IMR-90 (cell line): ENCODE measurements at regions not wholly inside any gene's neighbourhood (a gene's known extent, or its start where the extent isn't known, plus 50 kb on each side); places are given as distances from the start of the nearest gene placed in this dataset.

ENCODE experiments used
- ATAC-seq: fragments of 200-7000 bp; cut with Tn5 transposase; 2 replicates; pipeline ENCODE4 v1.9.1; 2020; ENCODE audit warnings: low read depth, mild to moderate bottlenecking, moderate library complexity
- BruUV-seq: library from RNA; stranded (reverse); fragments of 400-500 nt; replicated peaks from 2 replicates; lab custom pipeline; 2021; lab: Mats Ljungman, UMichigan
- CTCF ChIA-PET: fragments of 300-600 bp; formaldehyde crosslinking; extraction: SDS; loops from one replicate; lab custom pipeline; 2021; ENCODE audit warnings: antibody characterized with exemption; lab: Yijun Ruan, JAX
- POLR2A ChIA-PET: fragments of 300-600 bp; sonication (Branson Sonifier 250); formaldehyde crosslinking; loops from one replicate; lab custom pipeline; 2022; ENCODE audit warnings: antibody characterized with exemption; ENCODE audit not compliant: unreplicated experiment; lab: Charles Lee
- DNase-seq: peaks from one replicate; pipeline ENCODE4 v3.0.0; 2013
- H2AFZ ChIP-seq: replicated peaks from 2 replicates; pipeline ENCODE3; 2013; ENCODE audit warnings: low read length, mild to moderate bottlenecking; ENCODE audit not compliant: poor library complexity
- H2AK5ac ChIP-seq: 2 replicates; pipeline ENCODE4 v1.6.1; 2013; ENCODE audit warnings: low read depth, low read length, inconsistent platforms
- H2AK9ac ChIP-seq: replicated peaks from 2 replicates; pipeline ENCODE3; 2013; ENCODE audit warnings: mild to moderate bottlenecking, low read depth, low read length, moderate library complexity; ENCODE audit not compliant: poor library complexity
- H2BK120ac ChIP-seq: 2 replicates; pipeline ENCODE4 v1.6.1; 2013; ENCODE audit warnings: low read depth, low read length, inconsistent platforms
- H2BK15ac ChIP-seq: 3 replicates; pipeline ENCODE4 v1.6.1; 2013; ENCODE audit warnings: low read depth, low read length, inconsistent platforms
- H2BK20ac ChIP-seq: 2 replicates; pipeline ENCODE4 v1.6.1; 2013; ENCODE audit warnings: low read depth, mild to moderate bottlenecking, inconsistent platforms, low read length, moderate library complexity
- H2BK5ac ChIP-seq: 2 replicates; pipeline ENCODE4 v1.6.1; 2013; ENCODE audit warnings: mild to moderate bottlenecking, low read depth, low read length, inconsistent platforms; ENCODE audit not compliant: poor library complexity, severe bottlenecking
- H3K14ac ChIP-seq: replicated peaks from 2 replicates; pipeline ENCODE4 v1.6.1; 2013; ENCODE audit warnings: low read depth, low read length, inconsistent platforms
- H3K18ac ChIP-seq: 2 replicates; pipeline ENCODE4 v1.6.1; 2013; ENCODE audit warnings: low read depth, low read length, control low read depth
- H3K23ac ChIP-seq: 2 replicates; pipeline ENCODE4 v1.6.1; 2013; ENCODE audit warnings: low read depth, low read length, inconsistent platforms
- H3K27ac ChIP-seq: 2 replicates; pipeline ENCODE4 v1.5.1; 2013; ENCODE audit warnings: mild to moderate bottlenecking, control low read depth, low read length; ENCODE audit not compliant: insufficient read depth
- H3K27me3 ChIP-seq: 2 replicates; pipeline ENCODE4 v1.6.1; 2013; ENCODE audit warnings: low read length; ENCODE audit not compliant: control insufficient read depth, insufficient read depth
- H3K36me3 ChIP-seq: 2 replicates; pipeline ENCODE4 v1.6.1; 2013; ENCODE audit warnings: low read length, mixed read lengths; ENCODE audit not compliant: control insufficient read depth, insufficient read depth
- H3K4ac ChIP-seq: 2 replicates; pipeline ENCODE4 v1.6.1; 2013; ENCODE audit warnings: low read depth, low read length, inconsistent platforms
- H3K4me1 ChIP-seq: 2 replicates; pipeline ENCODE4 v1.6.1; 2013; ENCODE audit warnings: low read length, mixed read lengths; ENCODE audit not compliant: control insufficient read depth, insufficient read depth
- H3K4me2 ChIP-seq: 2 replicates; pipeline ENCODE4 v1.6.1; 2013; ENCODE audit warnings: low read depth, mild to moderate bottlenecking, control low read depth, low read length, moderate library complexity
- H3K4me3 ChIP-seq: 2 replicates; pipeline ENCODE4 v1.5.1; 2013; ENCODE audit warnings: low read depth, mild to moderate bottlenecking, control low read depth, low read length, moderate library complexity; ENCODE audit not compliant: insufficient read depth
- H3K56ac ChIP-seq: 2 replicates; pipeline ENCODE4 v1.6.1; 2013; ENCODE audit warnings: low read length, inconsistent platforms; ENCODE audit not compliant: insufficient read depth; ENCODE audit errors: extremely low read depth
- H3K79me1 ChIP-seq, 2 experiments: 2 replicates each; pipeline ENCODE4 v1.6.1; 2013; ENCODE audit warnings: low read length in 2 of 2, inconsistent platforms in 1 of 2, low read depth in 1 of 2
- H3K9ac ChIP-seq: 2 replicates; pipeline ENCODE4 v1.6.1; 2013; ENCODE audit warnings: low read depth, low read length, control low read depth
- H3K9me1 ChIP-seq: 2 replicates; pipeline ENCODE4 v1.6.1; 2013; ENCODE audit warnings: low read length, inconsistent platforms; ENCODE audit not compliant: insufficient read depth
- H3K9me3 ChIP-seq: 2 replicates; pipeline ENCODE4 v1.6.1; 2013; ENCODE audit warnings: low read length; ENCODE audit not compliant: control insufficient read depth, insufficient read depth
- H4K20me1 ChIP-seq: 2 replicates; pipeline ENCODE4 v1.6.1; 2013; ENCODE audit warnings: low read length, inconsistent platforms; ENCODE audit not compliant: insufficient read depth
- H4K5ac ChIP-seq: 2 replicates; pipeline ENCODE4 v1.6.1; 2013; ENCODE audit warnings: mild to moderate bottlenecking, low read depth, low read length, control low read depth
- H4K8ac ChIP-seq, 2 experiments: 2 replicates each; pipeline ENCODE4 v1.6.1; 2013; ENCODE audit warnings: low read depth in 2 of 2, low read length in 2 of 2, control low read depth in 1 of 2, inconsistent platforms in 1 of 2
- H4K91ac ChIP-seq: 2 replicates; pipeline ENCODE4 v1.6.1; 2013; ENCODE audit warnings: low read depth, low read length, inconsistent platforms; ENCODE audit not compliant: insufficient read depth
- CEBPB ChIP-seq: IDR thresholded peaks from 2 replicates; pipeline ENCODE4 v1.6.1; 2012; ENCODE audit warnings: low read depth, low read length, improper control_type of control experiment
- FOS ChIP-seq: fragments of 150-350 bp; IDR thresholded peaks from 2 replicates; pipeline ENCODE4 v1.6.1; 2016; ENCODE audit warnings: low read depth, low read length
- MAFK ChIP-seq: IDR thresholded peaks from 2 replicates; pipeline ENCODE4 v1.6.1; 2012; ENCODE audit warnings: low read depth, low read length, improper control_type of control experiment
- MAZ ChIP-seq: IDR thresholded peaks from 2 replicates; pipeline ENCODE4 v1.6.1; 2012; ENCODE audit warnings: low read depth, mild to moderate bottlenecking, low read length, improper control_type of control experiment, moderate library complexity, borderline replicate concordance
- NFE2L2 ChIP-seq: fragments of 150-350 bp; IDR thresholded peaks from 2 replicates; pipeline ENCODE4 v1.6.1; 2016; ENCODE audit warnings: low read depth, mild to moderate bottlenecking, low read length
- RAD21 ChIP-seq: IDR thresholded peaks from 2 replicates; pipeline ENCODE4 v1.6.1; 2012; ENCODE audit warnings: low read length, improper control_type of control experiment
- RFX5 ChIP-seq: IDR thresholded peaks from 2 replicates; pipeline ENCODE4 v1.8.0; 2012; ENCODE audit warnings: low read depth, mild to moderate bottlenecking, low read length, moderate library complexity
- USF2 ChIP-seq: fragments of 150-350 bp; IDR thresholded peaks from 2 replicates; pipeline ENCODE4 v1.6.1; 2017; ENCODE audit warnings: mild to moderate bottlenecking, antibody characterized with exemption, low read length, low read depth
- WGBS, 2 experiments: methylation state at CpG; one replicate each; pipeline versions ENCODE4 v1.1.5 to v1.1.7; 2013; ENCODE audit warnings: missing lambda C conversion rate in 2 of 2; ENCODE audit not compliant: insufficient read length in 1 of 2; ENCODE audit errors: extremely low coverage in 2 of 2; 5-methylcytosine and 5-hydroxymethylcytosine counted together
- dilution Hi-C: fragments of 300-500 bp; cut with HindIII; formaldehyde crosslinking; loops from one replicate; pipeline ENCODE4 v1.14.3; 2018; ENCODE audit warnings: low sequenced_read_pairs; ENCODE audit not compliant: unreplicated experiment
- in situ Hi-C: fragments of 300-500 bp; cut with MboI; formaldehyde crosslinking; loops from 3 replicates; pipeline ENCODE4 v1.14.3; 2019; ENCODE audit warnings: low sequenced_read_pairs, inconsistent platforms, mixed read lengths
- intact Hi-C: fragments of 100-400 bp; cut with micrococcal nuclease; formaldehyde crosslinking; loops from 2 replicates; pipeline ENCODE4 v1.10.0; 2022
- TF ChIP-seq, protein P1 (sequence below): conservative IDR thresholded peaks from 2 replicates; pipeline ENCODE4 v1.5.1; 2012; ENCODE audit warnings: mild to moderate bottlenecking, low read depth, low read length, improper control_type of control experiment

DNA sequence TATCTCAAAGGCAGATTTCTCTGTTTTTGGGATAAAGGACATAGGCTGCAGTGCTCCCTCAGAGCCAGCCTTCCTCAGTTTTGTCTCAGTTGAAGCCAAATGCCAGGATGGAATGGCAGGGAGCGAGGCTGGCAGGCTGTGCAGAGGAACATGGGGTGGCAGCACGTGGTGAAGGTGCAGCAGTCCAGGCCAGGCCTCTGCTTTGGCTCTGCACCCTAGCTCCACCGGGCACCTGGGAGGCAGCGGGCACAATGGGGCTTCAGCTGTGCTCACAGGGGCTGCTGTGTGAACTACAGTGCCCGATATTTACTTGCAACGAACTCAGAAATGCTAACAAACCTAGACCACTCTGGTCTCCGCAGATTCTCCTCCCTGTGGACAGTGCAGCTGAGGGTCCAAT lies 319.6 kb downstream of the ZNF326 start:
- no peaks in the 10 kb centered on the region for H4K20me1 ChIP-seq
- H3K27ac ChIP-seq = no peak overlapping the region
- no TSS peak for BruUV-seq
- ChIA-PET CTCF (no interaction called here), POLR2A (no interaction called here)
- no peaks in the 10 kb centered on the region for H3K36me3 ChIP-seq
- no peak overlapping the region for H3K18ac ChIP-seq
- H4K5ac ChIP-seq = no peak overlapping the region
- H3K23ac ChIP-seq = no peak overlapping the region
- DNase-seq (no peak), ATAC-seq (no peak)
- H3K9me1 ChIP-seq = no peaks in the 10 kb centered on the region; the same call in 1 of the 2 replicates
- dilution Hi-C loops (no loop called here), in situ Hi-C loops (no loop called here), intact Hi-C loops (no loop called here)
- no peak overlapping the region for H3K9ac ChIP-seq
- H2AFZ ChIP-seq = no peak overlapping the region
- no peak for TF ChIP-seq MAZ
- no peak for TF ChIP-seq RFX5
- TF ChIP-seq, protein P1, sequence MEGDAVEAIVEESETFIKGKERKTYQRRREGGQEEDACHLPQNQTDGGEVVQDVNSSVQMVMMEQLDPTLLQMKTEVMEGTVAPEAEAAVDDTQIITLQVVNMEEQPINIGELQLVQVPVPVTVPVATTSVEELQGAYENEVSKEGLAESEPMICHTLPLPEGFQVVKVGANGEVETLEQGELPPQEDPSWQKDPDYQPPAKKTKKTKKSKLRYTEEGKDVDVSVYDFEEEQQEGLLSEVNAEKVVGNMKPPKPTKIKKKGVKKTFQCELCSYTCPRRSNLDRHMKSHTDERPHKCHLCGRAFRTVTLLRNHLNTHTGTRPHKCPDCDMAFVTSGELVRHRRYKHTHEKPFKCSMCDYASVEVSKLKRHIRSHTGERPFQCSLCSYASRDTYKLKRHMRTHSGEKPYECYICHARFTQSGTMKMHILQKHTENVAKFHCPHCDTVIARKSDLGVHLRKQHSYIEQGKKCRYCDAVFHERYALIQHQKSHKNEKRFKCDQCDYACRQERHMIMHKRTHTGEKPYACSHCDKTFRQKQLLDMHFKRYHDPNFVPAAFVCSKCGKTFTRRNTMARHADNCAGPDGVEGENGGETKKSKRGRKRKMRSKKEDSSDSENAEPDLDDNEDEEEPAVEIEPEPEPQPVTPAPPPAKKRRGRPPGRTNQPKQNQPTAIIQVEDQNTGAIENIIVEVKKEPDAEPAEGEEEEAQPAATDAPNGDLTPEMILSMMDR = no peak
- no peak for TF ChIP-seq CEBPB
- TF ChIP-seq FOS = no peak
- no peak for TF ChIP-seq USF2
- no peak for TF ChIP-seq RAD21
- no peak for TF ChIP-seq NFE2L2
- TF ChIP-seq MAFK = no peak
- no peak overlapping the region for H2BK5ac ChIP-seq
- no peaks in the 10 kb centered on the region for H3K4me1 ChIP-seq
- no peak overlapping the region for H4K8ac ChIP-seq
- no peak overlapping the region for H3K56ac ChIP-seq
- H3K9me3 ChIP-seq = no peaks in the 10 kb centered on the region
- H2BK20ac ChIP-seq = no peak overlapping the region
- no peak overlapping the region for H3K4me3 ChIP-seq
- H2AK5ac ChIP-seq = no peak overlapping the region
- no peaks in the 10 kb centered on the region for H3K79me1 ChIP-seq
- H3K4ac ChIP-seq = no peak overlapping the region
- H3K4me2 ChIP-seq = no peak overlapping the region
- no peaks in the 10 kb centered on the region for H3K27me3 ChIP-seq
- H2BK15ac ChIP-seq = no peak overlapping the region
- H4K91ac ChIP-seq = no peak overlapping the region
- H3K14ac ChIP-seq = no peak overlapping the region
- H2BK120ac ChIP-seq = no peak overlapping the region
- 67% methylated on average over 4 of the region's 7 CpGs; no CpG with 5 or more reads in 1 of the 2 experiments for WGBS, 2 experiments
- H2AK9ac ChIP-seq = no peak overlapping the region
